OCI-LY7 (cell line): ENCODE measurements at regions not wholly inside any gene's neighbourhood (a gene's known extent, or its start where the extent isn't known, plus 50 kb on each side); places are given as distances from the start of the nearest gene placed in this dataset.

Experiments
- CTCF ChIP-seq: fragments of 200-600 bp; sonication (generic); conservative IDR thresholded peaks from 2 replicates; pipeline ENCODE4 v1.5.1; 2014; ENCODE audit warnings: mild to moderate bottlenecking, antibody characterized with exemption, low read length, moderate library complexity, mixed read lengths
- EZH2phosphoT487 ChIP-seq: fragments of 200-600 bp; sonication (generic); IDR thresholded peaks from 2 replicates; pipeline ENCODE4 v1.6.1; 2018; ENCODE audit warnings: low read depth, borderline replicate concordance, mild to moderate bottlenecking, mixed run types, antibody characterized with exemption, low read length, moderate library complexity, mixed read lengths

GRCh38 chr12:88401155-88401554 is 179.1 kb downstream of the KITLG start:
- TF ChIP-seq CTCF, result no peak
- TF ChIP-seq EZH2phosphoT487, result no peak
